PC-3 (cell line): ENCODE measurements at regions not wholly inside any gene's neighbourhood (a gene's known extent, or its start where the extent isn't known, plus 50 kb on each side); places are given as distances from the start of the nearest gene placed in this dataset.

Source experiments
- EZH2 ChIP-seq: fragments of 300-600 bp; sonication (generic); IDR thresholded peaks from one replicate; pipeline ENCODE4 v1.6.1; 2017; ENCODE audit warnings: antibody characterized with exemption, mild to moderate bottlenecking, low read length; ENCODE audit not compliant: unreplicated experiment
- TF ChIP-seq, protein P1 (sequence below): fragments of 300-600 bp; sonication (generic); conservative IDR thresholded peaks from 2 replicates; pipeline ENCODE4 v1.5.1; 2017; ENCODE audit warnings: antibody characterized with exemption, low read depth, mild to moderate bottlenecking, low read length

DNA sequence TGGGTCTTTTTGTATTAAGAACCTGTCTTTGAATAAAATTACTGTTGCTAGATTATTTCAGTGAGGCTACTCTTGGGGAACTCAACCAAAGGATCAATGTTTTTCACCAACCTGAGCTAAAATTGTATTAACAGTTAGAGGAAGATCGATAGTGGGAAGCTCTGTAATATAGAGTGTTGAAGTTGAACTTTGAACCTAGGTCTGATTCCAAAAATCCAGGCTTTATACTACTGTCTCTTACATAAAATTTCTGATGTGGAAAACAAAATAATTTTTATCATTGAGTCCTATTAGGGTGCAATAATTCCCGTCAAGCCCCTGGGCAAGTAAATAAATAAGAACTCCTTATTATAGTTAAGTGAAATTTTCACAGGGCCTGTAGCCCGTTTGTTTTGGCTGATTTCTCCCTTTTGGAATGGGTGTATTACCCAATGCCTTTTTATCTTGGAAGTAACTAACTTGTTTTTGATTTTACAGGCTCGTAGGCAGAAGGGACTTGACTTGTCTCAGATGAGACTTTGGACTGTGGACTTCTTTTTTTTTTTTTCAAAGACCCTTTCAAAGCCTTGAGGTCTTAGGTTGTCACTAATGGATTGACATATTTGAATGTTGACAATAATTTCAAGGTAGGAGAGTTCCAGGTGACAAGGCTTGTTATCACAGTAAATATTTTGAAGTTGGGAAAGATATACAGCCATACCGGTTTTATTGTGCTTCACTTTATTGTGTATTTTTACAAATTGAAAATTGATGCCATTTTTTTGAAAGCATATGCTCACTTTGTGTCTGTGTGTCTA is 276.1 kb downstream of the NFKBIZ start:
- TF ChIP-seq, protein P1, sequence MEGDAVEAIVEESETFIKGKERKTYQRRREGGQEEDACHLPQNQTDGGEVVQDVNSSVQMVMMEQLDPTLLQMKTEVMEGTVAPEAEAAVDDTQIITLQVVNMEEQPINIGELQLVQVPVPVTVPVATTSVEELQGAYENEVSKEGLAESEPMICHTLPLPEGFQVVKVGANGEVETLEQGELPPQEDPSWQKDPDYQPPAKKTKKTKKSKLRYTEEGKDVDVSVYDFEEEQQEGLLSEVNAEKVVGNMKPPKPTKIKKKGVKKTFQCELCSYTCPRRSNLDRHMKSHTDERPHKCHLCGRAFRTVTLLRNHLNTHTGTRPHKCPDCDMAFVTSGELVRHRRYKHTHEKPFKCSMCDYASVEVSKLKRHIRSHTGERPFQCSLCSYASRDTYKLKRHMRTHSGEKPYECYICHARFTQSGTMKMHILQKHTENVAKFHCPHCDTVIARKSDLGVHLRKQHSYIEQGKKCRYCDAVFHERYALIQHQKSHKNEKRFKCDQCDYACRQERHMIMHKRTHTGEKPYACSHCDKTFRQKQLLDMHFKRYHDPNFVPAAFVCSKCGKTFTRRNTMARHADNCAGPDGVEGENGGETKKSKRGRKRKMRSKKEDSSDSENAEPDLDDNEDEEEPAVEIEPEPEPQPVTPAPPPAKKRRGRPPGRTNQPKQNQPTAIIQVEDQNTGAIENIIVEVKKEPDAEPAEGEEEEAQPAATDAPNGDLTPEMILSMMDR, result no peak
- no peak for TF ChIP-seq EZH2
